H1 (cell line): ENCODE measurements at regions not wholly inside any gene's neighbourhood (a gene's known extent, or its start where the extent isn't known, plus 50 kb on each side); places are given as distances from the start of the nearest gene placed in this dataset.

Experiments used
- CBX8 ChIP-seq: fragments of 300-800, 300-1000 bp; sonication (generic); IDR thresholded peaks from 2 replicates; pipeline ENCODE4 v1.7.1; 2016; ENCODE audit warnings: low read depth, low read length, borderline replicate concordance
- CHD2 ChIP-seq: IDR thresholded peaks from 2 replicates; pipeline ENCODE4 v1.6.1; 2012; ENCODE audit warnings: low read length, improper control_type of control experiment
- CREB1 ChIP-seq: IDR thresholded peaks from 2 replicates; pipeline ENCODE4 v1.6.1; 2012; ENCODE audit warnings: inconsistent platforms
- CTBP2 ChIP-seq: IDR thresholded peaks from 2 replicates; pipeline ENCODE4 v1.7.0; 2011; ENCODE audit warnings: borderline replicate concordance, mild to moderate bottlenecking, moderate library complexity, mixed read lengths, low read length; ENCODE audit not compliant: insufficient read depth, insufficient read length
- GTF2F1 ChIP-seq: IDR thresholded peaks from 2 replicates; pipeline ENCODE4 v1.6.1; 2012; ENCODE audit warnings: low read depth, low read length, improper control_type of control experiment, borderline replicate concordance
- KDM4A ChIP-seq: IDR thresholded peaks from one replicate; pipeline ENCODE4 v1.7.1; 2012; ENCODE audit warnings: low read depth, mild to moderate bottlenecking, moderate library complexity, low read length, inconsistent platforms; ENCODE audit not compliant: severe bottlenecking
- NRF1 ChIP-seq: IDR thresholded peaks from 2 replicates; pipeline ENCODE4 v1.6.1; 2011; ENCODE audit warnings: mild to moderate bottlenecking, low read depth, low read length, improper control_type of control experiment
- PHF8 ChIP-seq: fragments of 200-600 bp; sonication (generic); conservative IDR thresholded peaks from 2 replicates; pipeline ENCODE4 v1.7.1; 2012; ENCODE audit warnings: low read depth, mild to moderate bottlenecking, inconsistent platforms, low read length, moderate library complexity
- TAF7 ChIP-seq: optimal IDR thresholded peaks from 2 replicates; pipeline ENCODE3; 2011; ENCODE audit warnings: low read depth, mild to moderate bottlenecking, inconsistent platforms, low read length, moderate library complexity, borderline replicate concordance
- TF ChIP-seq, protein P1 (sequence below): fragments of 300-600 bp; sonication (generic); IDR thresholded peaks from 2 replicates; pipeline ENCODE4 v1.7.1; 2012; ENCODE audit warnings: low read length, moderate library complexity, mild to moderate bottlenecking, inconsistent platforms; ENCODE audit not compliant: insufficient replicate concordance
- TF ChIP-seq, protein P2 (sequence below): IDR thresholded peaks from 2 replicates; pipeline ENCODE4 v1.6.1; 2012; ENCODE audit warnings: low read length, inconsistent platforms

GRCh38 chr6:112691289-112691688 is 344.2 kb downstream of the RFPL4B start (continued):
- TF ChIP-seq, protein P1, sequence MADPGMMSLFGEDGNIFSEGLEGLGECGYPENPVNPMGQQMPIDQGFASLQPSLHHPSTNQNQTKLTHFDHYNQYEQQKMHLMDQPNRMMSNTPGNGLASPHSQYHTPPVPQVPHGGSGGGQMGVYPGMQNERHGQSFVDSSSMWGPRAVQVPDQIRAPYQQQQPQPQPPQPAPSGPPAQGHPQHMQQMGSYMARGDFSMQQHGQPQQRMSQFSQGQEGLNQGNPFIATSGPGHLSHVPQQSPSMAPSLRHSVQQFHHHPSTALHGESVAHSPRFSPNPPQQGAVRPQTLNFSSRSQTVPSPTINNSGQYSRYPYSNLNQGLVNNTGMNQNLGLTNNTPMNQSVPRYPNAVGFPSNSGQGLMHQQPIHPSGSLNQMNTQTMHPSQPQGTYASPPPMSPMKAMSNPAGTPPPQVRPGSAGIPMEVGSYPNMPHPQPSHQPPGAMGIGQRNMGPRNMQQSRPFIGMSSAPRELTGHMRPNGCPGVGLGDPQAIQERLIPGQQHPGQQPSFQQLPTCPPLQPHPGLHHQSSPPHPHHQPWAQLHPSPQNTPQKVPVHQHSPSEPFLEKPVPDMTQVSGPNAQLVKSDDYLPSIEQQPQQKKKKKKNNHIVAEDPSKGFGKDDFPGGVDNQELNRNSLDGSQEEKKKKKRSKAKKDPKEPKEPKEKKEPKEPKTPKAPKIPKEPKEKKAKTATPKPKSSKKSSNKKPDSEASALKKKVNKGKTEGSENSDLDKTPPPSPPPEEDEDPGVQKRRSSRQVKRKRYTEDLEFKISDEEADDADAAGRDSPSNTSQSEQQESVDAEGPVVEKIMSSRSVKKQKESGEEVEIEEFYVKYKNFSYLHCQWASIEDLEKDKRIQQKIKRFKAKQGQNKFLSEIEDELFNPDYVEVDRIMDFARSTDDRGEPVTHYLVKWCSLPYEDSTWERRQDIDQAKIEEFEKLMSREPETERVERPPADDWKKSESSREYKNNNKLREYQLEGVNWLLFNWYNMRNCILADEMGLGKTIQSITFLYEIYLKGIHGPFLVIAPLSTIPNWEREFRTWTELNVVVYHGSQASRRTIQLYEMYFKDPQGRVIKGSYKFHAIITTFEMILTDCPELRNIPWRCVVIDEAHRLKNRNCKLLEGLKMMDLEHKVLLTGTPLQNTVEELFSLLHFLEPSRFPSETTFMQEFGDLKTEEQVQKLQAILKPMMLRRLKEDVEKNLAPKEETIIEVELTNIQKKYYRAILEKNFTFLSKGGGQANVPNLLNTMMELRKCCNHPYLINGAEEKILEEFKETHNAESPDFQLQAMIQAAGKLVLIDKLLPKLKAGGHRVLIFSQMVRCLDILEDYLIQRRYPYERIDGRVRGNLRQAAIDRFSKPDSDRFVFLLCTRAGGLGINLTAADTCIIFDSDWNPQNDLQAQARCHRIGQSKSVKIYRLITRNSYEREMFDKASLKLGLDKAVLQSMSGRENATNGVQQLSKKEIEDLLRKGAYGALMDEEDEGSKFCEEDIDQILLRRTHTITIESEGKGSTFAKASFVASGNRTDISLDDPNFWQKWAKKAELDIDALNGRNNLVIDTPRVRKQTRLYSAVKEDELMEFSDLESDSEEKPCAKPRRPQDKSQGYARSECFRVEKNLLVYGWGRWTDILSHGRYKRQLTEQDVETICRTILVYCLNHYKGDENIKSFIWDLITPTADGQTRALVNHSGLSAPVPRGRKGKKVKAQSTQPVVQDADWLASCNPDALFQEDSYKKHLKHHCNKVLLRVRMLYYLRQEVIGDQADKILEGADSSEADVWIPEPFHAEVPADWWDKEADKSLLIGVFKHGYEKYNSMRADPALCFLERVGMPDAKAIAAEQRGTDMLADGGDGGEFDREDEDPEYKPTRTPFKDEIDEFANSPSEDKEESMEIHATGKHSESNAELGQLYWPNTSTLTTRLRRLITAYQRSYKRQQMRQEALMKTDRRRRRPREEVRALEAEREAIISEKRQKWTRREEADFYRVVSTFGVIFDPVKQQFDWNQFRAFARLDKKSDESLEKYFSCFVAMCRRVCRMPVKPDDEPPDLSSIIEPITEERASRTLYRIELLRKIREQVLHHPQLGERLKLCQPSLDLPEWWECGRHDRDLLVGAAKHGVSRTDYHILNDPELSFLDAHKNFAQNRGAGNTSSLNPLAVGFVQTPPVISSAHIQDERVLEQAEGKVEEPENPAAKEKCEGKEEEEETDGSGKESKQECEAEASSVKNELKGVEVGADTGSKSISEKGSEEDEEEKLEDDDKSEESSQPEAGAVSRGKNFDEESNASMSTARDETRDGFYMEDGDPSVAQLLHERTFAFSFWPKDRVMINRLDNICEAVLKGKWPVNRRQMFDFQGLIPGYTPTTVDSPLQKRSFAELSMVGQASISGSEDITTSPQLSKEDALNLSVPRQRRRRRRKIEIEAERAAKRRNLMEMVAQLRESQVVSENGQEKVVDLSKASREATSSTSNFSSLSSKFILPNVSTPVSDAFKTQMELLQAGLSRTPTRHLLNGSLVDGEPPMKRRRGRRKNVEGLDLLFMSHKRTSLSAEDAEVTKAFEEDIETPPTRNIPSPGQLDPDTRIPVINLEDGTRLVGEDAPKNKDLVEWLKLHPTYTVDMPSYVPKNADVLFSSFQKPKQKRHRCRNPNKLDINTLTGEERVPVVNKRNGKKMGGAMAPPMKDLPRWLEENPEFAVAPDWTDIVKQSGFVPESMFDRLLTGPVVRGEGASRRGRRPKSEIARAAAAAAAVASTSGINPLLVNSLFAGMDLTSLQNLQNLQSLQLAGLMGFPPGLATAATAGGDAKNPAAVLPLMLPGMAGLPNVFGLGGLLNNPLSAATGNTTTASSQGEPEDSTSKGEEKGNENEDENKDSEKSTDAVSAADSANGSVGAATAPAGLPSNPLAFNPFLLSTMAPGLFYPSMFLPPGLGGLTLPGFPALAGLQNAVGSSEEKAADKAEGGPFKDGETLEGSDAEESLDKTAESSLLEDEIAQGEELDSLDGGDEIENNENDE: no peak
- no peak for TF ChIP-seq GTF2F1
- no peak for TF ChIP-seq PHF8
- no peak for TF ChIP-seq CREB1
- TF ChIP-seq TAF7: no peak
- TF ChIP-seq CBX8: no peak
- no peak for TF ChIP-seq KDM4A
- no peak for TF ChIP-seq CTBP2
- no peak for TF ChIP-seq NRF1
- TF ChIP-seq, protein P2, sequence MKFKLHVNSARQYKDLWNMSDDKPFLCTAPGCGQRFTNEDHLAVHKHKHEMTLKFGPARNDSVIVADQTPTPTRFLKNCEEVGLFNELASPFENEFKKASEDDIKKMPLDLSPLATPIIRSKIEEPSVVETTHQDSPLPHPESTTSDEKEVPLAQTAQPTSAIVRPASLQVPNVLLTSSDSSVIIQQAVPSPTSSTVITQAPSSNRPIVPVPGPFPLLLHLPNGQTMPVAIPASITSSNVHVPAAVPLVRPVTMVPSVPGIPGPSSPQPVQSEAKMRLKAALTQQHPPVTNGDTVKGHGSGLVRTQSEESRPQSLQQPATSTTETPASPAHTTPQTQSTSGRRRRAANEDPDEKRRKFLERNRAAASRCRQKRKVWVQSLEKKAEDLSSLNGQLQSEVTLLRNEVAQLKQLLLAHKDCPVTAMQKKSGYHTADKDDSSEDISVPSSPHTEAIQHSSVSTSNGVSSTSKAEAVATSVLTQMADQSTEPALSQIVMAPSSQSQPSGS: no peak
- TF ChIP-seq CHD2: no peak
